H1 (cell line): ENCODE measurements at regions not wholly inside any gene's neighbourhood (a gene's known extent, or its start where the extent isn't known, plus 50 kb on each side); places are given as distances from the start of the nearest gene placed in this dataset.

Source experiments
- CTCF ChIA-PET: fragments of 300-600 bp; sonication (Branson Sonifier 250); formaldehyde crosslinking; loops from one replicate; lab custom pipeline; 2021; ENCODE audit not compliant: partially characterized antibody; lab: Charles Lee
- POLR2A ChIA-PET: fragments of 300-600 bp; sonication (Branson Sonifier 250); formaldehyde crosslinking; loops from one replicate; lab custom pipeline; 2021; ENCODE audit warnings: inconsistent platforms; ENCODE audit not compliant: partially characterized antibody; lab: Charles Lee
- DNase-seq, 2 experiments: peaks; one replicate each; pipeline versions ENCODE4 v3.0.0 to v3.0.0-alpha.2; 2010 to 2022; ENCODE audit warnings: low spot score in 2 of 2, low read depth in 1 of 2, mixed read lengths in 1 of 2
- FAIRE-seq: peaks from 2 replicates; lab custom pipeline; 2011; peaks lifted over from hg19 to GRCh38; lab: Jason Lieb, UNC
- H2AFZ ChIP-seq: 2 replicates; pipeline ENCODE4 v1.8.1; 2012; ENCODE audit warnings: low read length, inconsistent platforms
- H2AK5ac ChIP-seq: 2 replicates; pipeline ENCODE4 v1.6.1; 2013; ENCODE audit warnings: low read depth, low read length
- H2BK120ac ChIP-seq: replicated peaks from 2 replicates; pipeline ENCODE3; 2013; ENCODE audit warnings: low read depth, low read length, inconsistent platforms
- H2BK12ac ChIP-seq: 2 replicates; pipeline ENCODE4 v1.6.1; 2013; ENCODE audit warnings: low read depth, low read length
- H2BK15ac ChIP-seq: 2 replicates; pipeline ENCODE4 v1.6.1; 2013; ENCODE audit warnings: low read length
- H2BK20ac ChIP-seq: 2 replicates; pipeline ENCODE4 v1.6.1; 2013; ENCODE audit warnings: low read length
- H2BK5ac ChIP-seq: 2 replicates; pipeline ENCODE4 v1.6.1; 2013; ENCODE audit warnings: low read depth, low read length
- H3K14ac ChIP-seq: 2 replicates; pipeline ENCODE4 v1.6.1; 2013; ENCODE audit warnings: inconsistent platforms; ENCODE audit not compliant: insufficient read length
- H3K18ac ChIP-seq: 2 replicates; pipeline ENCODE4 v1.6.1; 2013; ENCODE audit warnings: low read length; ENCODE audit errors: extremely low read depth
- H3K23ac ChIP-seq: 2 replicates; pipeline ENCODE4 v1.6.1; 2013; ENCODE audit warnings: inconsistent platforms; ENCODE audit not compliant: insufficient read length
- H3K23me2 ChIP-seq: 2 replicates; pipeline ENCODE4 v1.6.1; 2013; ENCODE audit warnings: low read depth, low read length
- H3K27ac ChIP-seq: 2 replicates; pipeline ENCODE4 v1.6.1; 2011; ENCODE audit warnings: low read depth, low read length, inconsistent platforms
- H3K27me3 ChIP-seq, 4 experiments: replicated peaks in 1 of 4; 1 replicate in 1 of 4; 2 replicates in 3 of 4; pipeline versions ENCODE4 v1.6.1 to v1.8.1; 2011 to 2013; ENCODE audit warnings: low read length in 3 of 4, mild to moderate bottlenecking in 3 of 4, inconsistent platforms in 2 of 4, mixed read lengths in 2 of 4, moderate library complexity in 1 of 4; ENCODE audit not compliant: control insufficient read depth in 3 of 4, insufficient read depth in 3 of 4; ENCODE audit errors: extremely low read depth in 1 of 4
- H3K36me3 ChIP-seq, 4 experiments: 2 replicates each; pipeline versions ENCODE4 v1.6.1 to v1.8.1; 2011 to 2013; ENCODE audit warnings: mild to moderate bottlenecking in 4 of 4, low read length in 3 of 4, moderate library complexity in 2 of 4, control low read depth in 1 of 4, inconsistent platforms in 1 of 4; ENCODE audit not compliant: insufficient read depth in 4 of 4, control insufficient read depth in 2 of 4
- H3K4ac ChIP-seq: replicated peaks from 2 replicates; pipeline ENCODE3; 2013; ENCODE audit warnings: low read length, low read depth, mixed read lengths, inconsistent platforms; ENCODE audit not compliant: insufficient read length
- H3K4me1 ChIP-seq, 4 experiments: replicated peaks in 1 of 4; 1 replicate in 1 of 4; 2 replicates in 3 of 4; pipeline versions ENCODE4 v1.6.1 to v1.8.1; 2011 to 2013; ENCODE audit warnings: low read length in 3 of 4, inconsistent platforms in 2 of 4, mixed read lengths in 1 of 4; ENCODE audit not compliant: insufficient read depth in 4 of 4, control insufficient read depth in 3 of 4
- H3K4me2 ChIP-seq, 2 experiments: 2 replicates each; pipeline versions ENCODE4 v1.6.1 to v1.8.1; 2011 to 2013; ENCODE audit warnings: low read depth in 2 of 2, low read length in 2 of 2, control low read depth in 1 of 2, inconsistent platforms in 1 of 2, mild to moderate bottlenecking in 1 of 2; ENCODE audit not compliant: insufficient read depth in 1 of 2
- H3K4me3 ChIP-seq, 4 experiments: fragments of 200-600, 300-600 bp in 1 of 4; sonication (generic), shearing (Covaris generic), sonication (Bioruptor Twin) in 1 of 4; 2 replicates each; pipeline versions ENCODE4 v1.5.1 to v1.8.1; 2011 to 2016; ENCODE audit warnings: low read length in 4 of 4, low read depth in 3 of 4, control low read depth in 2 of 4, inconsistent platforms in 2 of 4, mild to moderate bottlenecking in 2 of 4, mixed read lengths in 1 of 4, moderate library complexity in 1 of 4; ENCODE audit not compliant: insufficient read depth in 2 of 4; ENCODE audit errors: extremely low read depth in 1 of 4
- H3K56ac ChIP-seq: replicated peaks from 2 replicates; pipeline ENCODE3; 2013; ENCODE audit warnings: low read depth, mild to moderate bottlenecking, mixed read lengths, low read length, inconsistent platforms; ENCODE audit not compliant: insufficient read length
- H3K79me1 ChIP-seq: 2 replicates; pipeline ENCODE4 v1.6.1; 2013; ENCODE audit warnings: low read depth, low read length, control low read depth
- H3K79me2 ChIP-seq, 2 experiments: 2 replicates each; pipeline versions ENCODE4 v1.6.1 to v1.8.1; 2012 to 2013; ENCODE audit warnings: low read length in 2 of 2, mild to moderate bottlenecking in 2 of 2, inconsistent platforms in 1 of 2; ENCODE audit not compliant: insufficient read depth in 2 of 2, control insufficient read depth in 1 of 2
- H3K9ac ChIP-seq, 4 experiments: replicated peaks in 1 of 4; 1 replicate in 1 of 4; 2 replicates in 3 of 4; pipeline versions ENCODE4 v1.6.1 to v1.8.1; 2011 to 2013; ENCODE audit warnings: low read depth in 3 of 4, low read length in 3 of 4, control low read depth in 2 of 4, mild to moderate bottlenecking in 2 of 4, moderate library complexity in 2 of 4, inconsistent platforms in 1 of 4; ENCODE audit errors: extremely low read depth in 1 of 4
- H3K9me3 ChIP-seq, 2 experiments: 2 replicates each; pipeline versions ENCODE4 v1.6.1 to v1.8.1; 2012 to 2013; ENCODE audit warnings: mild to moderate bottlenecking in 2 of 2, moderate library complexity in 2 of 2, control low read depth in 1 of 2, inconsistent platforms in 1 of 2, low read depth in 1 of 2, low read length in 1 of 2, mixed read lengths in 1 of 2; ENCODE audit not compliant: insufficient read depth in 2 of 2
- H4K20me1 ChIP-seq, 2 experiments: replicated peaks in 1 of 2; 2 replicates each; pipeline versions ENCODE3 to v1.8.1; 2011 to 2013; ENCODE audit warnings: inconsistent platforms in 2 of 2, low read length in 2 of 2, mild to moderate bottlenecking in 1 of 2; ENCODE audit not compliant: insufficient read depth in 2 of 2, control insufficient read depth in 1 of 2
- H4K5ac ChIP-seq: 2 replicates; pipeline ENCODE4 v1.6.1; 2013; ENCODE audit warnings: low read length, low read depth, mixed read lengths, inconsistent platforms; ENCODE audit not compliant: insufficient read length
- H4K8ac ChIP-seq: 2 replicates; pipeline ENCODE4 v1.8.0; 2013; ENCODE audit warnings: mild to moderate bottlenecking, moderate library complexity, low read length, inconsistent platforms; ENCODE audit not compliant: insufficient read depth; ENCODE audit errors: extremely low read depth
- H4K91ac ChIP-seq: replicated peaks from 2 replicates; pipeline ENCODE3; 2013; ENCODE audit warnings: low read length, mixed read lengths, inconsistent platforms; ENCODE audit not compliant: insufficient read length
- ASH2L ChIP-seq: fragments of 200-600, 300-600 bp; sonication (generic); IDR thresholded peaks from one replicate; pipeline ENCODE4 v1.7.1; 2017; ENCODE audit warnings: low read length
- EGR1 ChIP-seq: IDR thresholded peaks from 2 replicates; pipeline ENCODE4 v1.6.1; 2011; ENCODE audit warnings: low read depth, low read length, borderline replicate concordance
- EZH2 ChIP-seq: fragments of 200-600 bp; sonication (generic); IDR thresholded peaks from 2 replicates; pipeline ENCODE4 v1.7.1; 2012; ENCODE audit warnings: low read depth, mild to moderate bottlenecking, moderate library complexity, low read length, inconsistent platforms; ENCODE audit not compliant: severe bottlenecking
- JUN ChIP-seq: IDR thresholded peaks from 2 replicates; pipeline ENCODE4 v1.6.1; 2011; ENCODE audit warnings: low read depth, mild to moderate bottlenecking, improper control_type of control experiment, low read length
- JUND ChIP-seq: IDR thresholded peaks from 2 replicates; pipeline ENCODE4 v1.6.1; 2011; ENCODE audit warnings: mild to moderate bottlenecking, improper control_type of control experiment, low read length
- KDM5A ChIP-seq: fragments of 200-600 bp; IDR thresholded peaks from 2 replicates; pipeline ENCODE4 v1.7.1; 2012; ENCODE audit warnings: mild to moderate bottlenecking, low read length, inconsistent platforms, mixed read lengths
- NANOG ChIP-seq: IDR thresholded peaks from 2 replicates; pipeline ENCODE4 v1.6.1; 2011; ENCODE audit warnings: low read length, low read depth, mild to moderate bottlenecking, inconsistent platforms; ENCODE audit not compliant: insufficient read depth, poor library complexity, severe bottlenecking
- PHF8 ChIP-seq: fragments of 200-600 bp; sonication (generic); conservative IDR thresholded peaks from 2 replicates; pipeline ENCODE4 v1.7.1; 2012; ENCODE audit warnings: low read depth, mild to moderate bottlenecking, inconsistent platforms, low read length, moderate library complexity
- RBBP5 ChIP-seq: IDR thresholded peaks from 2 replicates; pipeline ENCODE4 v1.7.1; 2012; ENCODE audit warnings: low read depth, mild to moderate bottlenecking, inconsistent platforms, low read length, moderate library complexity, borderline replicate concordance
- RFX5 ChIP-seq: IDR thresholded peaks from 2 replicates; pipeline ENCODE4 v1.6.1; 2011; ENCODE audit warnings: low read depth, low read length, improper control_type of control experiment, borderline replicate concordance
- RNF2 ChIP-seq: fragments of 200-900, 300-1000 bp; sonication (generic); IDR thresholded peaks from 2 replicates; pipeline ENCODE4 v1.7.1; 2016; ENCODE audit warnings: borderline replicate concordance, low read depth, mild to moderate bottlenecking, antibody characterized with exemption, low read length; ENCODE audit not compliant: poor library complexity, severe bottlenecking; ENCODE audit errors: missing control alignments
- SIX5 ChIP-seq: IDR thresholded peaks from 2 replicates; pipeline ENCODE4 v1.6.1; 2011; ENCODE audit warnings: mild to moderate bottlenecking, low read depth, low read length
- TBP ChIP-seq: IDR thresholded peaks from 2 replicates; pipeline ENCODE4 v1.6.1; 2011; ENCODE audit warnings: low read depth, low read length, improper control_type of control experiment
- USF2 ChIP-seq: IDR thresholded peaks from 2 replicates; pipeline ENCODE4 v1.6.1; 2011; ENCODE audit warnings: low read length, improper control_type of control experiment
- WGBS, 2 experiments: shearing (Covaris generic) in 1 of 2; methylation state at CpG; one replicate each; pipeline versions ENCODE4 v1.1.6 to v1.1.7; 2013 to 2015; ENCODE audit warnings: low lambda C conversion rate in 2 of 2, mixed read lengths in 2 of 2, inconsistent platforms in 1 of 2, low coverage in 1 of 2, missing lambda C conversion rate in 1 of 2; ENCODE audit not compliant: insufficient replicate concordance in 2 of 2, insufficient coverage in 1 of 2, insufficient read length in 1 of 2; ENCODE audit errors: extremely low coverage in 1 of 2, missing lambda C conversion rate in 1 of 2; 5-methylcytosine and 5-hydroxymethylcytosine counted together

GRCh38 chr3:135871311-135871710, 94.2 kb upstream of the PPP2R3A start:
- Histone ChIP-seq H2BK12ac (no peak overlapping the region), H3K4me2 (no peak overlapping the region), H3K4me1 (no peaks in the 10 kb centered on the region), H3K23ac (no peak overlapping the region), H4K8ac (no peak overlapping the region), H2BK120ac (no peak overlapping the region), H3K79me1 (no peaks in the 10 kb centered on the region), H4K20me1 (no peaks in the 10 kb centered on the region), H3K4me3 (no peak overlapping the region), H3K9me3 (0 out of 4 replicates have a peak, but pooled peaks cover 0 to 4% of the 10 kb centered on the region in 2 experiments), H4K5ac (no peak overlapping the region), H3K27me3 (no peaks in the 10 kb centered on the region), H3K18ac (no peak overlapping the region), H3K27ac (no peak overlapping the region), H2BK20ac (no peak overlapping the region), H3K79me2 (no peaks in the 10 kb centered on the region), H2BK5ac (no peak overlapping the region), H2AK5ac (no peak overlapping the region), H3K56ac (no peak overlapping the region), H3K23me2 (no peaks in the 10 kb centered on the region; the same call in 1 of the 2 replicates), H3K36me3 (no peaks in the 10 kb centered on the region), H2AFZ (no peak overlapping the region), H3K14ac (no peak overlapping the region), H2BK15ac (no peak overlapping the region), H3K4ac (no peak overlapping the region), H3K9ac (no peak overlapping the region), H4K91ac (no peak overlapping the region)
- WGBS, 2 experiments: 85% methylated on average over 1 of the region's 1 CpG; no CpG with 5 or more reads in 1 of the 2 experiments
- ChIA-PET POLR2A (no interaction called here), CTCF (no interaction called here)
- FAIRE-seq: no peak
- DNase-seq: no peak
- no peak for TF ChIP-seq EZH2
- TF ChIP-seq JUND: no peak
- TF ChIP-seq NANOG: no peak
- no peak for TF ChIP-seq PHF8
- no peak for TF ChIP-seq JUN
- no peak for TF ChIP-seq USF2
- TF ChIP-seq EGR1: no peak
- no peak for TF ChIP-seq TBP
- TF ChIP-seq KDM5A: no peak
- TF ChIP-seq RFX5: no peak
- TF ChIP-seq RNF2: no peak
- no peak for TF ChIP-seq ASH2L
- TF ChIP-seq RBBP5: no peak
- TF ChIP-seq SIX5: no peak
